ENCODE measurements at regions not wholly inside any gene's neighbourhood (a gene's known extent, or its start where the extent isn't known, plus 50 kb on each side); places are given as distances from the start of the nearest gene placed in this dataset.
"Not testable (repeated sequence)": the region's sequence is repeated elsewhere in the genome, so short reads cannot be mapped to it uniquely, and the experiment has no call there.

GRCh38 chr9:129453734-129454133 is 167.2 kb downstream of the C9orf50 start:
- DNase-seq = no peak

- no peak for DNase-seq
Measured at GRCh38 chr9:129451669-129452068, 169.2 kb downstream of the C9orf50 start.

DNA sequence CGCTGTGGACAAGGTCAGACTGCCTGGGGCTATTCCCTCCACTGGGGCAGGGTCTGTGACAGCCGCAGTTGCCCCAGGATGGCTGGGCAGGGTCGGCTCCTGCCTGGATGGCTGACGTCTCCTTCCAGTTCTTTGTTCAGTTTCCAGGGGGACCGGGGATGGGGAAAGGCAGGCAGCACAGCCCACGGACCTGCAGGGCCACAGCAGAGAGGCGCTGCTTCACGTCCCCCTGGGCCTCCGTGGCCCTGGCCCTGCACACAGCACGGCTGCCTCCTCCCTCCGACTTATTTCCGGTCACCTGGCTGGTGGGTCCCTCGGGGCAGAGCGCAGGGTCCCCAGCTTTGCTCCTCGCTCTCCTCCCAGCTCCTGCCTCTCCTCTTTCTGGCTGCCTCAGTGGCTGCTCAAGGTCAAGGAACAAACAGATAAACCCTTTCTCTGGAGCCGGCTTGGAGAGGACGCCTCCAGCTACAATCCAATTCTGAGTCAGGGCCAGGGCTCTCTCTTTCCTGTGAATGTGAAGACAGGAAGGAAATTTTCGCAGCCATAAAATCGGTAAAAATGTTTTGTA is 169.7 kb downstream of the C9orf50 start:
- no peak for DNase-seq

GRCh38 chr9:129449066-129449465 is 171.8 kb downstream of the C9orf50 start:
- DNase-seq = no peak

GRCh38 chr9:129446828-129447550 is 173.9 kb downstream of the C9orf50 start:
- no peak for DNase-seq

GRCh38 chr9:129445794-129446306 is 175.1 kb downstream of the C9orf50 start:
- DNase-seq = no peak

GRCh38 chr9:129443515-129444164 is 177.3 kb downstream of the C9orf50 start:
- DNase-seq = not testable (repeated sequence)

DNA sequence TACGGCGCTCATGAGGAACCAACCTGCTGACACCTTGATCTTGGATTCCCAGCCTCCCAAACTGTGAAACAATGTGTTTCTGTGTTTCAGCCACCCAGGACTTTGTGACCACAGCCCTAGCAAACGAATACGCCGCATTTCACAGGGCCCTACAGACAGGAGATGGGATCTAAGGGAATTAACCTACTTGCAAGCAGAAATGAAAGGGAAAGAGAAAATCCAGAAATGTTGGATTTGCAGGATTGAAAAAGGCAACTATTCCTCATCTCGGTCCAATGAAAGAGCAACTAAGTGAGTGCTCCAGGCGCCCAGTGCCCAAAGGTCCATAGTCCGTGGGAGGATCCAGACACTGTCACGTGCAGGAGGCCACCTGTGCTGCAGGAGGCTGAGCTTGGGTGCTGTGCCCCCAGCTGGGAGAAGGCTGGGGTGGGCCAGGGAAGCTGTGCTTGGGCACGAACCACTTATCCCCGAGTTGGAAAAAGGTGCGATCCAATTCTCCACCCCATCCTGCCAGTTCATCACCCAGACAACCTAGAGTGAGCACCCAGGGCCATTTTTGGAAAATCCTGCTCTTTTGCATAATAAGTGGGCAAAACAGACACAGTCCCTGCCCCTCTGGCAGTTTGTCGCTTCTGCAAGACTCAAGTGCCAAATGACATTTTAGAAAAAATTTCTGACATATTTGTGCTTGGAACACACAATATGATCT is 177.9 kb downstream of the C9orf50 start:
- DNase-seq = no peak

DNA sequence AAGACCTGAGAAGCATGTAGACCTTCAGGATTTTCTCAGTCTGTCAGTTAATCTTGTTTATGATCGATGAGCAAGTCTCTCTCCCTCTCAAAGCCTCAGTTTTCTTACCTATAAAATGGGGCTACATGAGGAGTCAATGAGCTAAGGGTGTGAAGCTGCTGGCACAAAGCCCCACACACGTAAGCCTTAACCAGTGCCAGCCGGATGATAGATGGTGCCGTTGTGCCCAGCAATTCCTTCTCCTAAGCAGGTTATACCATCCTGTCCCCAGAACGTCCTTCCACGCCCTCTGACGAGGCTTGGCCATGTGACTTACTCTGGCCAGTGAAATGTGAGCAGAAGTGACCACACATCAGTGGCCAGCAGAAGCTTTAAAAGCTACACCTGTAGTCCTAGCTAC is 179.0 kb downstream of the C9orf50 start:
- DNase-seq = no peak

GRCh38 chr9:129440435-129441186 is 180.3 kb downstream of the C9orf50 start:
- no peak for DNase-seq

DNA sequence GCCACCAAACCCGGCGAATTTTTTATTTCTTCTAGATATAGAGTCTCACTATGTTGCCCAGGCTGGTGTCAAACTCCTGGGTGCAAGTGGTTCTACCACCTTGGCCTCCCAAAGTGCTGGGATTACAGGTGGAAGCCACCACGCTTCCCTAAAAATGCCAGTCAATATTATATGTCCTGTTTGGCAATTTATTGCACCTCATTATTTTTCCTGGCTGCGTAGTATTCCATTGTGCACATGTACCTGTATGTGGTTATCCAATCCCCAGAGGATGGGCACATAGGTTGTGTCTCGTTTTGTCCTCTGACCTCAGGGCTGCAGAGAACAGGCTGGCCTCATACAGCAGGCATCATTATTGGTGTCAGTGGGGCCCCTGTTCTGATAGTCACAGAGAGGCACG is 181.7 kb downstream of the C9orf50 start:
- DNase-seq = no peak

DNA sequence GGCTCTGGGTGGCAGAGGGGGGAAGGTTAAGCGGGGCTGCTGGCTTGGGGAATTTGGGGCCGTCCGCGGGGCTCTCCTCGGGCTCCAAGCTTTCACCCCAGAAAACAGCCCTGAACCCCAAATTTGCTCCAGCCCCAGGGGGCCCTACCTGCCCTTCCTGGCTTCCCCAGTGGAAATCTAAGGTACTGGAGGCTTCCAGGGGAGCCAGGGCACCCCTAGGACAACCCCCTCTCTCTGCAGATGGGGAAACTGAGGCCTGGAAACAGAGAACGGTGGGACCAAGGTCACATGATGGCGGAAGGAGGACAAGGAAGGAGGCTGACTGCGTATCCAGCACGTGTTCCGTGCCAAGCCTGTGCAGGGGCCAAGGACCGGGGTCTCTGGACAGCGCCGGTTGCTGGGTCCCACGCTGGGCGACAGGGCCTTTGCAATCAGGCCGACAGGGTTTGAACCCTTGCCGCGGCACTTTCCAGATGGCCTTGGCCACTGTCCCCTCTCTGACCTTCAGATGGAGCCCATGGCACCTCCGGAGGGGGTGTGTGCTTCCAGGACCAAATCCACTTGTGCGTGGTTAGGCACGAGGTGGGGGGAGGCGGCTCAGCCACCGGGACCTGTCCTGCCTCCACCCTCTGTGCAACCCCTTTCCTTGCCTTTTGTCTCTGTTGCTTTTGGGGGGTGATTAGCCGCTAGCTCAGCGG is 183.1 kb downstream of the C9orf50 start:
- DNase-seq = no peak

DNA sequence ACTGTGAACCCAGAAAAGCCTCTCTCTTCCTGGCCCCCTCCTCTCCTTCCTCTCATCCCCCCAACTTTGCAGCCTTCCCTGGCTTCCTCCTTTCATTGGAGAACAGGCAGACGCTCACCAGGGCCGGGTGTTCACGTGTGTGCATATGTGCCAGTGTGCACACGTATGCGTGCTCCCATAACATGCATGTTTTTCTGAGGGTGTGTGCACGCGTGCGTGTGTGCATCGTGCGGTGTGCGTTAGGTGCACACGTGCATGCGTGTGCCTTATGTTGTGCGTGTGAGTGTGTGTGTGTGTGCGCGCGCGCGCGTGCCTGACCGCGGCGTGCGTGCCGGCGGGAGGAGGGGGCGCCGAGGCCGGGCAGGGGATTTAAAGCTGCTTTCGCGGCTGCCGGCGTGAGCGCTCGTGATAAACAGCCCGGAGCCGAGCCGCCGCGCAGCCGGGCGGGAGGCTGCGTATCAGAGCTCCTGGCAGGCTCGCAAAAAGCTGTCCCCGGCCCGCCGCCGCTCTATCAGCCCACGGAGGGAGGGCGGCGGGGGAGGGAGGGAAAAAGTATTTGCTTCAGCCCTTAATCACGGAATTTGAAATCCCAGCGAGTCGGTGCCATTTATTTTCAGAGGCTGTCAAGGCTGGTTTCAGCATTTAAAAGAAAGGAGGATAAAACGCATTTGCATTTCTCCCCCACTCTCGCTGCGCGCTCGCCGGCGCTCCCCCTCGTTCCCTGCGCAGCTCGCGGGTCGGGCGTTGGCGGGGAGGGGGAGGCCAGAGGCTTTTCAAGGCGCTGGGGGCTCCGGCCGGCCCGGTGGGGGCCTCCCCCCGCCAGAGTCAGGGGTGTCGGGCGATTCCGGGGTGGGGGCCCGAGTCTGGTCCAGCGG is 183.9 kb downstream of the C9orf50 start:
- no peak for DNase-seq

DNA sequence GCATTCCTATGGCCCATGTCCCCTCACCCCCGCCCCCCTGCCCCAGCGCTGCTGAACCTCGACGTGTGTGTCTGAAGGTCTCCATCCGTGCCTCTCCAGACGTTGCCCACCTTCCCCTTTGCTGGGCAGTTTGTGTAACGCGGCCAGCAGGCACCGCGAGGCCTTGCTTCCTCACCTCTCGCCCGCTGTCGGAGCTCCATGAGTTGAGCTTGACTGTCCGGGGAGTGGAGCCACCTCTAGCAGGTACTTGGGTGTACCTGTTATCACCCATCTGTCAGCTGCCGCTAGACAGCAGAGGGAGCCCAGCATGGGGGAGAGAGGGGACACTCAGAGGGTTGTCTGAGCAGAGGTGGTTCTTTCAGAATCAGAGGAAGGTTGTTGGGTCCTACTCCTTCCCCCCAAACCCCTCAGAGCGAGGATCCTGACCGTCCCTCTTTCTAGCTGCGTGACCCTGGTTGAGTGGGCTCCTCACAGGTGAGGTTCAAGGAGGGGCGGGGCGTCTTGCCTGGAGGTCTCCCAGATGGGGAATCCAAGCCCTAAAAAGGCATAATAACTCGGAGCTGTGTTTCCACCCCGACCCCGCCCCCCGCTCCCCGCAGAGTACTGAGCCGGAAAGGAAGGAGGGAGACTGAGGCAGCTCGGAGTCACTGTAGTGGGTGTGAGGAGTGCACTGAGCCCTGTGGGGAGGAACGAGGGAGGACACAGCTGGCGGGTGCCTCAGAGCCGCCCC is 184.7 kb downstream of the C9orf50 start:
- DNase-seq = no peak

- DNase-seq = no peak
Measured at GRCh38 chr9:129435291-129435690, 185.6 kb downstream of the C9orf50 start.

DNA sequence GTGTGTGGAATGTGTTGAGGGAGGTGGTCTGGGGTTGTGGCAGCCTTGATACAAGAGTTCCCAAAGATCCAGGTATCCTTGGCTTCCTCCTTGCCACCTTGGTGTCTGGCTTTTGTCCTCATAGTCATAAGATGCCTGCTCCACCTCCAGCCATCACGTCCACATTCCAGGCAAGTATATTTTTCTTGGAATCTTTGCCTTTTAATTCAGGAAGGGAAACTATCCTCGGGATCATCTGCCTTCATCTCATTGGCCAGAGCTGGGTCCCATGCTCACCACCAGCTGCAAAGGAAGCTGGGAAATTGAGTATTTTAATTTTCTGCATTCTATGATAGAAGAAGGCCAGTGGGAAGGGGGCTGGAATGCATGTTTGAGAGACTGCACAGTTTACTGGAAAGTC is 186.7 kb downstream of the C9orf50 start:
- DNase-seq = no peak

GRCh38 chr9:129432297-129433154 is 188.4 kb downstream of the C9orf50 start:
- no peak for DNase-seq

DNA sequence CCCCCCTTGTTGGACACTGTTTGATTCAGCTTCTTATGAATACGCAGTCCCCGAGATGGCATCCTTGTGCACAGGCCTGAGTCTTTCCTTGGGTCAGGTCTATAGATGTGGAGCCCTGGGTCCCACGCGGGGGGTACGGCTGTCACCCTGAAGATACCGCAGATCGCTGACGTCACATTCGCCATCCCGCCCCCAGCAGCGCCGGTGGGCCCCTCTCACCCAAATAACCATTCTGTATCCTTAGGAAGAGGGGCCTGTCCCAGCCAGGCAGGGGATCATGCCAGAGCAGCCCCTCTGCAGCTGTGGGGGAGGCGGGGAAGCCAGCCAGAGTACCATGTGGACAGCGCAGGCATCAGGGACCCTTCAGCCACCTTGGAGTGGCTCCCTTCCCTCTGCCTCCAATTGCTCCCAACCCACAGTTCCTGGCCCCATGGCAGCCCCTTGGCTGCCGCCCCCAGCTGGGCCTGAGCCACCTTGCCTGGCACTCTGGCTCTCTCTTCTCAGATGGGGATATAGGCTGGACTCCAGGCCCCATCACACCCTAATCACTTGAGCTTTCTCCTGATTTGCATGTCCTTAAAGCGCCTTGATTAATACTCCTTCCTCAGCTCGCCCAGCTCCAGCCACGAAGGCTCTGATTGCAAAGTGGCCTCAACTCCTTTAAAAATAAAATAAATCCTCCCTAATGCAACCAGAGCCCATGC is 189.8 kb downstream of the C9orf50 start:
- DNase-seq = no peak

All from activated gamma-delta T cell (primary cell).